ENCODE measurements at regions not wholly inside any gene's neighbourhood (a gene's known extent, or its start where the extent isn't known, plus 50 kb on each side); places are given as distances from the start of the nearest gene placed in this dataset.

DNA sequence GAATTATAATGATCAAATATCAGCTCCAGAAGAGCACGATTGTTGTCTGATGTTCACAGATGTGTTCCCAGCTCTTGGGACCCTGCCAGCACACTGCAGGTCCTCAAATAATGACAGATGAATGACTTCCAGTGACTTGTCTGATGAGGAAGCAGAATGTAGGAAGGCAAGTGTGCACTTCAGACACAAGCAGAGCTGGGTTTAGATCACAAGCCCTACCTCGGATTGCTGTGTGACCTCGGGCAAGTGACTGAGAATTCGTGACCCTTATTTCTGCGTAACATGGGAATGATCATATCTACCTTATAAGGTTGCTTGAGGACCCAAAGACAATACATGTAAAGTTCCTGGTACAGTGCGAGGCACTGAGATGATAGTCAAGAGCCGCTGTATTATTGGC lies 182.2 kb downstream of the ABCC12 start:
- Histone ChIP-seq H3K27me3 (no peaks in the 10 kb centered on the region), H3K9me3 (no peaks in the 10 kb centered on the region), H3K4me3 (no peak overlapping the region), H3K36me3 (no peaks in the 10 kb centered on the region), H3K27ac (no peak overlapping the region), H3K4me1 (no peaks in the 10 kb centered on the region)
- ATAC-seq = no peak
- FAIRE-seq = no peak
- intact Hi-C loops (cut with DNase I) = no loop called here
- WGBS, 2 donors = 76 to 88% methylated on average over 7 of the region's 7 CpGs
- DNase-seq = no peak
- TF ChIP-seq, protein P1, sequence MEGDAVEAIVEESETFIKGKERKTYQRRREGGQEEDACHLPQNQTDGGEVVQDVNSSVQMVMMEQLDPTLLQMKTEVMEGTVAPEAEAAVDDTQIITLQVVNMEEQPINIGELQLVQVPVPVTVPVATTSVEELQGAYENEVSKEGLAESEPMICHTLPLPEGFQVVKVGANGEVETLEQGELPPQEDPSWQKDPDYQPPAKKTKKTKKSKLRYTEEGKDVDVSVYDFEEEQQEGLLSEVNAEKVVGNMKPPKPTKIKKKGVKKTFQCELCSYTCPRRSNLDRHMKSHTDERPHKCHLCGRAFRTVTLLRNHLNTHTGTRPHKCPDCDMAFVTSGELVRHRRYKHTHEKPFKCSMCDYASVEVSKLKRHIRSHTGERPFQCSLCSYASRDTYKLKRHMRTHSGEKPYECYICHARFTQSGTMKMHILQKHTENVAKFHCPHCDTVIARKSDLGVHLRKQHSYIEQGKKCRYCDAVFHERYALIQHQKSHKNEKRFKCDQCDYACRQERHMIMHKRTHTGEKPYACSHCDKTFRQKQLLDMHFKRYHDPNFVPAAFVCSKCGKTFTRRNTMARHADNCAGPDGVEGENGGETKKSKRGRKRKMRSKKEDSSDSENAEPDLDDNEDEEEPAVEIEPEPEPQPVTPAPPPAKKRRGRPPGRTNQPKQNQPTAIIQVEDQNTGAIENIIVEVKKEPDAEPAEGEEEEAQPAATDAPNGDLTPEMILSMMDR (IDR thresholded peaks at IDR 0.05) = no peak

GRCh38 chr16:47972246-47972985 lies 183.4 kb downstream of the ABCC12 start:
- no peak for DNase-seq

DNA sequence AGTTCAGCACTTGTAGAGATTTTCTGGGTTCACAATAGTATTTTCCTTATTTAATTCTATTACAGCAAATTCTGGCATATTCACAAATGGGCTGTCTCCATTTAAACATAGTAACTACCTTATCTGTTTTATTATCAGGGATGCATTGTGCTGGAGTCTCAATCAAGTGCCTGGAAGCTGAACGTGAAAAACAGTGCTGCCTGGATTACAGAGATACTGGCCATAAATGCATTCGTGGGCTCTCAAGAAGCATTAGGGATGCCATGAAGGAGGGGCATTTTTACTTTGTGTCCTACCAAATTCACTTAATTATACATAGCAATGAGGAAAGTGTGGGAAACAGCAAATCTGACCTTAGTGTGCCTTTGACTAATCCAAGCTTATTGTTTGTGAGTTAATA lies 184.6 kb downstream of the ABCC12 start:
- ATAC-seq (no peak), DNase-seq (no peak), FAIRE-seq (no peak)
- Histone ChIP-seq H3K9me3 (no peaks in the 10 kb centered on the region), H3K4me3 (no peak overlapping the region), H3K27me3 (no peaks in the 10 kb centered on the region), H3K27ac (no peak overlapping the region), H3K36me3 (no peaks in the 10 kb centered on the region), H3K4me1 (no peaks in the 10 kb centered on the region)
- TF ChIP-seq, protein P1 (IDR thresholded peaks at IDR 0.05) = no peak
- intact Hi-C loops (cut with DNase I) = no loop called here
- WGBS, 2 donors = 30 to 41% methylated on average over 2 of the region's 2 CpGs

More at GRCh38 chr16:47972246-47972985, 183.4 kb downstream of the ABCC12 start:
- FAIRE-seq = no peak
- no peak for ATAC-seq
- TF ChIP-seq, protein P1 (IDR thresholded peaks at IDR 0.05) = no peak
- H3K4me3 ChIP-seq = no peak overlapping the region
- WGBS, 2 donors = 54% methylated on average over 6 of the region's 6 CpGs
- H3K27me3 ChIP-seq = no peaks in the 10 kb centered on the region
- H3K4me1 ChIP-seq = no peaks in the 10 kb centered on the region
- H3K27ac ChIP-seq = no peak overlapping the region
- H3K9me3 ChIP-seq = no peaks in the 10 kb centered on the region
- H3K36me3 ChIP-seq = no peaks in the 10 kb centered on the region
- intact Hi-C loops (cut with DNase I) = no loop called here

DNA sequence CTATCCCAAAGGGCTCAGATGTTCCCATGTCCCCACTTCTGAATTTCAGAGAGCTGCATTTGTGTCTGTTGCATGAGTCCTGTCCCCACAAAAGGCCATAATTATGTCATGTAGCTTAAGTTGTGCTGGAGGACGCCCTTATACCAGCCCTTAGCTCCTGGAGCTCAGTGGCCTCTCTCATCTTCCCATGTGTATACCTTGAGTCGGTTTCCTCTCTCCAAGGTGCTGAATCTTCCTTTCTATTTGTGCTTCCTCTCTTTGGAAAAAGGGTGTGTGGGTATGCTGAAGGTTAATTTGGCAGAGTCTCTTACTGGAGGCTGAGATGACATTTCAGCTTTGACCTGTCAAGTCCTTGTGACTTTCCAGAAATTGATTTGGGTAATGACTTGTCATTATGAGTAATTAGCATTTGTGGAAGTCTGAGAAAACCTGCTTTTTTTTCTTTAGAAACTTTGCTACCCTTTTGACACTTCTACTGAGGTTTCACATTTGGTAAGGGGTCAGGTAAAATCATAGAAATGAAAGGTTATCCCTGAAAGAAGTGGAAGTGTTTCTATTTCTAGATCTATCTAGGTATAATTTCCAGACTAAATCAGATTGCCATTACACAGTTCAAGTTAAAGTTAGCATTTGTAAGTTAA lies 185.4 kb downstream of the ABCC12 start:
- DNase-seq = no peak
- peak in 1 of 4 donors; percentile 51 for ATAC-seq
- H3K36me3 ChIP-seq = no peaks in the 10 kb centered on the region
- H3K27me3 ChIP-seq = no peaks in the 10 kb centered on the region
- intact Hi-C loops (cut with DNase I) = no loop called here
- 9 to 10% methylated on average over 2 of the region's 2 CpGs for WGBS, 2 donors
- no peak for FAIRE-seq
- H3K9me3 ChIP-seq = no peaks in the 10 kb centered on the region
- no peaks in the 10 kb centered on the region for H3K4me1 ChIP-seq
- no peak overlapping the region for H3K4me3 ChIP-seq
- H3K27ac ChIP-seq = no peak overlapping the region
- TF ChIP-seq, protein P1 (IDR thresholded peaks at IDR 0.05) = no peak

DNA sequence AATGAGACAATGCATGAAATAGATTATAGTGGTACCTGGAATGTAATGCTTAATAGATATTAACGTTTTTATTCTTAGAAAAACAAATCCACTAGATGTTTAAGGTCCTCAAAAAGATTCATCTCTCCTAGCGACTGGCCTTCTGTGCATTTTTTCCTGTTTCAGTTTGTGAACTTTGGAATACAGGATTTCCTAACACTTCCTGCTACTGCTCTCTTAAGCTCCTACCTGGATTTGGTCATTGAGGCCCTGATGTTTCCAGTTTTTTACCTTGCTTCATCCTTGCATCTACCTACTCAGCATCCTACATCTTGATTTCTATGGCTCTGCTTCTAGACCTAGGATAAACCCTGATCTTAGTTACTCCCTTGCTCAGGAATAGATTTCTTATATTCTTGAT lies 188.4 kb downstream of the ABCC12 start:
- FAIRE-seq (no peak), DNase-seq (no peak), ATAC-seq (no peak)
- H3K27me3 ChIP-seq = no peaks in the 10 kb centered on the region
- intact Hi-C loops (cut with DNase I) = no loop called here
- TF ChIP-seq, protein P1 (IDR thresholded peaks at IDR 0.05) = no peak
- no peak overlapping the region for H3K4me3 ChIP-seq
- H3K27ac ChIP-seq = no peak overlapping the region
- no peaks in the 10 kb centered on the region for H3K36me3 ChIP-seq
- H3K4me1 ChIP-seq = no peaks in the 10 kb centered on the region
- H3K9me3 ChIP-seq = no peaks in the 10 kb centered on the region
- WGBS, 2 donors = 37 to 38% methylated on average over 2 of the region's 2 CpGs

Data from pancreas (tissue), 10 donors.